Spleen (tissue), 11 donors: ENCODE measurements at regions not wholly inside any gene's neighbourhood (a gene's known extent, or its start where the extent isn't known, plus 50 kb on each side); places are given as distances from the start of the nearest gene placed in this dataset.

Experiments
- DNase-seq: peaks from one replicate; pipeline ENCODE4 v3.0.0-alpha.2; 2020
- H3K27ac ChIP-seq, 8 donors: fragments of 200-600 bp; sonication (generic) in 7 of 8; 1 replicate in 4 of 8; 2 replicates in 4 of 8; pipeline versions ENCODE4 v1.5.0 to v1.8.0; 2016 to 2021; ENCODE audit warnings: inconsistent platforms in 4 of 8, mild to moderate bottlenecking in 4 of 8, moderate library complexity in 1 of 8
- H3K27me3 ChIP-seq, 7 donors: fragments of 200-600 bp; sonication (generic) in 6 of 7; replicated peaks in 1 of 7; 1 replicate in 4 of 7; 2 replicates in 3 of 7; pipeline versions ENCODE4 v1.5.0 to v1.8.0; 2016 to 2021; ENCODE audit warnings: inconsistent platforms in 3 of 7, mild to moderate bottlenecking in 1 of 7
- H3K36me3 ChIP-seq, 6 donors: fragments of 200-600 bp; sonication (generic) in 5 of 6; 1 replicate in 4 of 6; 2 replicates in 2 of 6; pipeline versions ENCODE4 v1.5.0 to v1.8.0; 2016 to 2021; ENCODE audit warnings: inconsistent platforms in 2 of 6
- H3K4me1 ChIP-seq, 6 donors: fragments of 200-600 bp; sonication (generic) in 5 of 6; 1 replicate in 3 of 6; 2 replicates in 3 of 6; pipeline versions ENCODE4 v1.5.0 to v1.8.0; 2016 to 2021; ENCODE audit warnings: inconsistent platforms in 3 of 6
- H3K4me3 ChIP-seq, 8 donors: fragments of 200-600 bp; sonication (generic) in 7 of 8; 1 replicate in 4 of 8; 2 replicates in 4 of 8; pipeline versions ENCODE4 v1.5.0 to v1.8.0; 2016 to 2021; ENCODE audit warnings: inconsistent platforms in 4 of 8, mild to moderate bottlenecking in 4 of 8, moderate library complexity in 2 of 8
- H3K9me3 ChIP-seq, 8 donors: fragments of 200-600 bp; sonication (generic) in 7 of 8; 1 replicate in 4 of 8; 2 replicates in 4 of 8; pipeline versions ENCODE4 v1.5.0 to v1.8.0; 2016 to 2021; ENCODE audit warnings: inconsistent platforms in 4 of 8
- POLR2A ChIP-seq, 3 donors: fragments of 450-650 bp; IDR thresholded peaks; one replicate each; pipeline ENCODE4 v1.5.1; 2017; ENCODE audit warnings: antibody characterized with exemption in 3 of 3, mild to moderate bottlenecking in 1 of 3
- POLR2AphosphoS5 ChIP-seq, 3 donors: sonication (generic); formaldehyde crosslinking; IDR thresholded peaks; one replicate each; pipeline ENCODE4 v1.5.1; 2017; ENCODE audit warnings: antibody characterized with exemption in 3 of 3
- WGBS, 5 donors: extraction: QIAGEN DNeasy Blood & Tissue Kit in 3 of 5; methylation state at CpG; one replicate each; pipeline versions ENCODE4 v1.1.5 to v1.1.7; 2013 to 2018; 5-methylcytosine and 5-hydroxymethylcytosine counted together
- intact Hi-C: fragments of 100-400 bp; cut with DNase I; formaldehyde crosslinking; loops from one replicate; pipeline ENCODE4 v1.15.0; 2023; ENCODE audit warnings: low total_unique reads
- TF ChIP-seq, protein P1 (sequence below), 11 experiments: fragments of 200-600 bp in 7 of 11; fragments of 450-650 bp in 4 of 11; sonication (generic) in 4 of 11; IDR thresholded peaks in 8 of 11; conservative IDR thresholded peaks in 3 of 11; 1 replicate in 7 of 11; 2 replicates in 4 of 11; pipeline versions ENCODE4 v1.4.0 to v1.8.0; 2016 to 2021; ENCODE audit warnings: antibody characterized with exemption in 11 of 11, inconsistent platforms in 4 of 11, mild to moderate bottlenecking in 1 of 11
- donor health status: healthy with polysubstance abuse.
- donor health status: DM: no; HTN: no; CAD: no; lungs with moderate emphysema.
- donor health status: DM: no; HTN: no; CAD: no.
- donor health status: Bipolar disorder and iron deficiency.
- donor health status: healthy.
- donor health status: DM: no; HTN: no; CAD: no.
- donor health status: DM: yes; HTN: yes; CAD: no.

- TF ChIP-seq POLR2A (IDR thresholded peaks at IDR 0.05) (no peak), POLR2AphosphoS5 (IDR thresholded peaks at IDR 0.05) (no peak)
- Histone ChIP-seq H3K4me1 (no peaks in the 10 kb centered on the region), H3K4me3 (no peak overlapping the region), H3K27me3 (peaks cover 0 to 68% (median 0%) of the 10 kb centered on the region in 7 donors), H3K27ac (no peak overlapping the region), H3K9me3 (no peaks in the 10 kb centered on the region), H3K36me3 (no peaks in the 10 kb centered on the region)
- intact Hi-C loops: no loop called here
- WGBS, 5 donors: 69 to 85% (median 82%) methylated on average over 6 of the region's 6 CpGs
- DNase-seq: no peak
These were observed 83.8 kb upstream of the SNTG2 start for GRCh38 chr2:866887-867286.

- H3K9me3 ChIP-seq: no peaks in the 10 kb centered on the region
- 52 to 82% (median 65%) methylated on average over 15 of the region's 15 CpGs for WGBS, 5 donors
- TF ChIP-seq, protein P1, sequence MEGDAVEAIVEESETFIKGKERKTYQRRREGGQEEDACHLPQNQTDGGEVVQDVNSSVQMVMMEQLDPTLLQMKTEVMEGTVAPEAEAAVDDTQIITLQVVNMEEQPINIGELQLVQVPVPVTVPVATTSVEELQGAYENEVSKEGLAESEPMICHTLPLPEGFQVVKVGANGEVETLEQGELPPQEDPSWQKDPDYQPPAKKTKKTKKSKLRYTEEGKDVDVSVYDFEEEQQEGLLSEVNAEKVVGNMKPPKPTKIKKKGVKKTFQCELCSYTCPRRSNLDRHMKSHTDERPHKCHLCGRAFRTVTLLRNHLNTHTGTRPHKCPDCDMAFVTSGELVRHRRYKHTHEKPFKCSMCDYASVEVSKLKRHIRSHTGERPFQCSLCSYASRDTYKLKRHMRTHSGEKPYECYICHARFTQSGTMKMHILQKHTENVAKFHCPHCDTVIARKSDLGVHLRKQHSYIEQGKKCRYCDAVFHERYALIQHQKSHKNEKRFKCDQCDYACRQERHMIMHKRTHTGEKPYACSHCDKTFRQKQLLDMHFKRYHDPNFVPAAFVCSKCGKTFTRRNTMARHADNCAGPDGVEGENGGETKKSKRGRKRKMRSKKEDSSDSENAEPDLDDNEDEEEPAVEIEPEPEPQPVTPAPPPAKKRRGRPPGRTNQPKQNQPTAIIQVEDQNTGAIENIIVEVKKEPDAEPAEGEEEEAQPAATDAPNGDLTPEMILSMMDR (IDR thresholded peaks at IDR 0.05 in 8 of 11, conservative IDR thresholded peaks at IDR 0.05 in 3 of 11): no peak
- no peak for TF ChIP-seq POLR2AphosphoS5 (IDR thresholded peaks at IDR 0.05)
- TF ChIP-seq POLR2A (IDR thresholded peaks at IDR 0.05): no peak
These were observed 84.5 kb upstream of the SNTG2 start for GRCh38 chr2:866009-866680.

DNA sequence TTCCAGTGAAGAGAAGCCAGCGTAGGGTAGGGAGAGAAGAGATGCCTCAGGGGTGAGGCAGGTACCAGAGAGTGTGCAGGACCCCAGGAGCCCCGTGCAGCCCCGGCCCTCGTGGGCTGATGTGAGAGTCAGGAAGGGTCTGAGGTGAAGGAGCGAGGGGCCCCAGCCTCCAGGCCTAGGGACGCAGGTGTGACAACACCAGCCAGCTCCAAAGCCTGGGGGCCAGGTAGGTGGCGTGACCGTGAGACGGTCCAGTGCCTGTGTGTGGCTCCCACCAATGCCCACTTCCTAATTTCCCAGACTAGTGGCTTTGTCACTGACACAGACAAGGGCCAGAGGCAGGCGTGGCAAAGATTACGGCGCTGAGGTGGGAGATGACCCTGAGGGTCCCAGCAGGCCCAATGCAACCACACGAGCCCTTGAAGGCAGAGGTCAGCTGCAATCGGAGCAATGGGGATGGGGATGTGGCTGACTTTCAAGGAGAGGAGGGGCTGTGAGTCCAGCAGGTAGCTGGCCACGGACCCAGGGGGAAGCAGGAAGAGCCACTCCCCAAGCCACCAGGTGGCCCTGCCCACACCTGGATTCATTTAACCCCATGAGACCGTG is 86.0 kb upstream of the SNTG2 start:
- Histone ChIP-seq H3K4me1 (no peaks in the 10 kb centered on the region), H3K9me3 (no peaks in the 10 kb centered on the region), H3K4me3 (no peak overlapping the region), H3K36me3 (no peaks in the 10 kb centered on the region), H3K27ac (no peak overlapping the region), H3K27me3 (peaks cover 0 to 52% (median 0%) of the 10 kb centered on the region in 7 donors)
- 80 to 86% (median 84%) methylated on average over 16 of the region's 16 CpGs for WGBS, 5 donors
- TF ChIP-seq POLR2AphosphoS5 (IDR thresholded peaks at IDR 0.05) (no peak), POLR2A (IDR thresholded peaks at IDR 0.05) (no peak)
- TF ChIP-seq, protein P1 (IDR thresholded peaks at IDR 0.05 in 8 of 11, conservative IDR thresholded peaks at IDR 0.05 in 3 of 11): no peak
- intact Hi-C loops: no loop called here
- no peak for DNase-seq

More at GRCh38 chr2:866009-866680, 84.5 kb upstream of the SNTG2 start:
- H3K36me3 ChIP-seq: no peaks in the 10 kb centered on the region
- no peak for DNase-seq
- H3K4me3 ChIP-seq: no peak overlapping the region
- intact Hi-C loops: no loop called here
- no peak overlapping the region for H3K27ac ChIP-seq
- H3K27me3 ChIP-seq: peaks cover 0 to 67% (median 0%) of the 10 kb centered on the region in 7 donors
- no peaks in the 10 kb centered on the region for H3K4me1 ChIP-seq

DNA sequence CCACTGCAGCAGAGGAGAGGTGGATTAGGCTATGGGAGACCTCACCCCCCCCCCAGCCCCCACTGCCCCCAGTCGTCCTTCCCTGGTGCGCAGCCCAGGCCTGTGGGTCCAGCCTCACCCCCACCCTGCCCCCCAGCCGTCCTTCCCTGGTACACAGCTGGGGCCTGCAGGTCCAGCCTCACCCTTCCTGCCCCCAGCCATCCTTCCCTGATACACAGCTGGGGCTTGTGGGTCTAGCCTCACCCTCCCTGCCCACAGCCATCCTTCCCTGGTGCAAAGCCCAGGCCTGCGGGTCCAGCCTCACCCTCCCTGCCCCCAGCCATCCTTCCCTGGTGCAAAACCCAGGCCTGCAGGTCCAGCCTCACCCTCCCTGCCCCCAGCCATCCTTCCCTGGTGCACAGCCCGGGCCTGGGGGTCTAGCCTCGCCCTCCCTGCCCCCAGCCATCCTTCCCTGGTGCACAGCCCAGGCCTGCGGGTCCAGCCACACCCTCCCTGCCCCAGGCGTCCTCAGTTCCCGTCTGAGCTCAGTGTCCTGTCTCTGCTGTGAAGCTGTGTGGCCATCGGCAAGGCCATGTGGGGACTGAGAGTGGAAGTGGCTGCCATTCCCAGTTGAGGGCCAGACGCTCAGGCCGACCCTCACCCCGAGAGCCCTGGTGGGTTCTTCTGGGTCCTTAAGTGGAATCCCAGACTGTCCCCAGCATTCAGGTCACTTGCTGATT is 86.8 kb upstream of the SNTG2 start:
- Histone ChIP-seq H3K27me3 (peaks cover 0 to 48% (median 0%) of the 10 kb centered on the region in 7 donors), H3K4me1 (no peaks in the 10 kb centered on the region), H3K4me3 (no peak overlapping the region), H3K9me3 (no peaks in the 10 kb centered on the region), H3K36me3 (no peaks in the 10 kb centered on the region), H3K27ac (no peak overlapping the region)
- DNase-seq: no peak
- intact Hi-C loops: no loop called here
- no peak for TF ChIP-seq POLR2A (IDR thresholded peaks at IDR 0.05)
- TF ChIP-seq POLR2AphosphoS5 (IDR thresholded peaks at IDR 0.05): no peak
- TF ChIP-seq, protein P1 (IDR thresholded peaks at IDR 0.05 in 8 of 11, conservative IDR thresholded peaks at IDR 0.05 in 3 of 11): no peak
- WGBS, 5 donors: 64 to 85% (median 73%) methylated on average over 10 to 13 of the region's 13 CpGs
